ENCODE measurements at regions not wholly inside any gene's neighbourhood (a gene's known extent, or its start where the extent isn't known, plus 50 kb on each side); places are given as distances from the start of the nearest gene placed in this dataset.

DNA sequence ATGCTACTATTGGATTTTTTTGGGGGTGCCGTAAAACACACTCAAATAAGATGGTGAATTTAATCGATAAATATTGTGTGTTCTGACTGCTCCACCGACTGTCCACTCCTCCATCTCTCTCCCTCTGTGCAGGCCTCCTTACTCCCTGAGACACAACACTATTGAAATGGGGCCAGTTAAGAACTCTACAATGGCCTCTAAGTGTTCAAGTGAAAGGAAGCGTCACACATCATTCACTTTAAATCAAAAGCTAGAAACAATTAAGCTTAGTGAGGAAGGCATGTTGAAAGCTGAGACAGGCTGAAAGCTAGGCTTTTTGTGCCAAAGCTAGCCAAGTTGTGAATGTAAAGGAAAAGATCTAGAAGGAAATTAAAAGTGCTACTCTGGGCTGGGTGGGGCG is 156.7 kb downstream of the CTTN start:
- Histone ChIP-seq H3K27ac (ENCODE audit: low read depth) (no peak overlapping the region), H3K36me3 (ENCODE audit: insufficient read depth) (no peaks in the 10 kb centered on the region), H4K20me1 (replicated peaks; ENCODE audit: insufficient read depth) (peaks cover 6% of the 10 kb centered on the region), H3F3A (replicated peaks; ENCODE audit: low read depth) (no peaks in the 10 kb centered on the region), H3K9me2 (ENCODE audit: insufficient read depth) (no peaks in the 10 kb centered on the region), H3K4me1 (ENCODE audit: insufficient read depth) (no peaks in the 10 kb centered on the region), H3K4me3 (no peak overlapping the region), H3K27me3 (ENCODE audit: insufficient read depth) (no peaks in the 10 kb centered on the region), H3K79me2 (replicated peaks; ENCODE audit: insufficient read depth) (no peaks in the 10 kb centered on the region), H2AFZ (no peak overlapping the region), H3K4me2 (no peak overlapping the region)
- ATAC-seq (no peak), DNase-seq (ENCODE audit: low spot score) (no peak)
- Mint-ChIP-seq H3K36me3 (ENCODE audit: low read depth) (no peaks in the 10 kb centered on the region), H3K27me3 (ENCODE audit: insufficient read depth, low read depth, poor library complexity) (peaks cover 20% of the 10 kb centered on the region), H3K27ac (no peak overlapping the region), H3K9me3 (no peaks in the 10 kb centered on the region; the same call in 2 of the 3 replicates), H3K4me1 (peaks cover 35% of the 10 kb centered on the region), H3K4me3 (no peak overlapping the region)
- TF ChIP-seq STAT1 (IDR thresholded peaks at IDR 0.05; ENCODE audit: unreplicated experiment), result no peak
- no peak for TF ChIP-seq ZNF114 (CRISPR knock-in tag; IDR thresholded peaks at IDR 0.05)
- TF ChIP-seq EZH2 (IDR thresholded peaks at IDR 0.05; ENCODE audit: low read depth, unreplicated experiment), result no peak
- TF ChIP-seq NANOG (IDR thresholded peaks at IDR 0.05; ENCODE audit: borderline replicate concordance), result no peak
- TF ChIP-seq POLR2AphosphoS5 (IDR thresholded peaks at IDR 0.05; ENCODE audit: low read depth), result no peak
- TF ChIP-seq ZNF331 (CRISPR knock-in tag; IDR thresholded peaks at IDR 0.05; ENCODE audit: low read depth), result no peak
- TF ChIP-seq, protein P1, sequence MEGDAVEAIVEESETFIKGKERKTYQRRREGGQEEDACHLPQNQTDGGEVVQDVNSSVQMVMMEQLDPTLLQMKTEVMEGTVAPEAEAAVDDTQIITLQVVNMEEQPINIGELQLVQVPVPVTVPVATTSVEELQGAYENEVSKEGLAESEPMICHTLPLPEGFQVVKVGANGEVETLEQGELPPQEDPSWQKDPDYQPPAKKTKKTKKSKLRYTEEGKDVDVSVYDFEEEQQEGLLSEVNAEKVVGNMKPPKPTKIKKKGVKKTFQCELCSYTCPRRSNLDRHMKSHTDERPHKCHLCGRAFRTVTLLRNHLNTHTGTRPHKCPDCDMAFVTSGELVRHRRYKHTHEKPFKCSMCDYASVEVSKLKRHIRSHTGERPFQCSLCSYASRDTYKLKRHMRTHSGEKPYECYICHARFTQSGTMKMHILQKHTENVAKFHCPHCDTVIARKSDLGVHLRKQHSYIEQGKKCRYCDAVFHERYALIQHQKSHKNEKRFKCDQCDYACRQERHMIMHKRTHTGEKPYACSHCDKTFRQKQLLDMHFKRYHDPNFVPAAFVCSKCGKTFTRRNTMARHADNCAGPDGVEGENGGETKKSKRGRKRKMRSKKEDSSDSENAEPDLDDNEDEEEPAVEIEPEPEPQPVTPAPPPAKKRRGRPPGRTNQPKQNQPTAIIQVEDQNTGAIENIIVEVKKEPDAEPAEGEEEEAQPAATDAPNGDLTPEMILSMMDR (conservative IDR thresholded peaks at IDR 0.05; ENCODE audit: low read depth in 2 of 2), result no peak
- no peak for TF ChIP-seq JUNB (IDR thresholded peaks at IDR 0.05; ENCODE audit: unreplicated experiment)
- TF ChIP-seq, protein P2, sequence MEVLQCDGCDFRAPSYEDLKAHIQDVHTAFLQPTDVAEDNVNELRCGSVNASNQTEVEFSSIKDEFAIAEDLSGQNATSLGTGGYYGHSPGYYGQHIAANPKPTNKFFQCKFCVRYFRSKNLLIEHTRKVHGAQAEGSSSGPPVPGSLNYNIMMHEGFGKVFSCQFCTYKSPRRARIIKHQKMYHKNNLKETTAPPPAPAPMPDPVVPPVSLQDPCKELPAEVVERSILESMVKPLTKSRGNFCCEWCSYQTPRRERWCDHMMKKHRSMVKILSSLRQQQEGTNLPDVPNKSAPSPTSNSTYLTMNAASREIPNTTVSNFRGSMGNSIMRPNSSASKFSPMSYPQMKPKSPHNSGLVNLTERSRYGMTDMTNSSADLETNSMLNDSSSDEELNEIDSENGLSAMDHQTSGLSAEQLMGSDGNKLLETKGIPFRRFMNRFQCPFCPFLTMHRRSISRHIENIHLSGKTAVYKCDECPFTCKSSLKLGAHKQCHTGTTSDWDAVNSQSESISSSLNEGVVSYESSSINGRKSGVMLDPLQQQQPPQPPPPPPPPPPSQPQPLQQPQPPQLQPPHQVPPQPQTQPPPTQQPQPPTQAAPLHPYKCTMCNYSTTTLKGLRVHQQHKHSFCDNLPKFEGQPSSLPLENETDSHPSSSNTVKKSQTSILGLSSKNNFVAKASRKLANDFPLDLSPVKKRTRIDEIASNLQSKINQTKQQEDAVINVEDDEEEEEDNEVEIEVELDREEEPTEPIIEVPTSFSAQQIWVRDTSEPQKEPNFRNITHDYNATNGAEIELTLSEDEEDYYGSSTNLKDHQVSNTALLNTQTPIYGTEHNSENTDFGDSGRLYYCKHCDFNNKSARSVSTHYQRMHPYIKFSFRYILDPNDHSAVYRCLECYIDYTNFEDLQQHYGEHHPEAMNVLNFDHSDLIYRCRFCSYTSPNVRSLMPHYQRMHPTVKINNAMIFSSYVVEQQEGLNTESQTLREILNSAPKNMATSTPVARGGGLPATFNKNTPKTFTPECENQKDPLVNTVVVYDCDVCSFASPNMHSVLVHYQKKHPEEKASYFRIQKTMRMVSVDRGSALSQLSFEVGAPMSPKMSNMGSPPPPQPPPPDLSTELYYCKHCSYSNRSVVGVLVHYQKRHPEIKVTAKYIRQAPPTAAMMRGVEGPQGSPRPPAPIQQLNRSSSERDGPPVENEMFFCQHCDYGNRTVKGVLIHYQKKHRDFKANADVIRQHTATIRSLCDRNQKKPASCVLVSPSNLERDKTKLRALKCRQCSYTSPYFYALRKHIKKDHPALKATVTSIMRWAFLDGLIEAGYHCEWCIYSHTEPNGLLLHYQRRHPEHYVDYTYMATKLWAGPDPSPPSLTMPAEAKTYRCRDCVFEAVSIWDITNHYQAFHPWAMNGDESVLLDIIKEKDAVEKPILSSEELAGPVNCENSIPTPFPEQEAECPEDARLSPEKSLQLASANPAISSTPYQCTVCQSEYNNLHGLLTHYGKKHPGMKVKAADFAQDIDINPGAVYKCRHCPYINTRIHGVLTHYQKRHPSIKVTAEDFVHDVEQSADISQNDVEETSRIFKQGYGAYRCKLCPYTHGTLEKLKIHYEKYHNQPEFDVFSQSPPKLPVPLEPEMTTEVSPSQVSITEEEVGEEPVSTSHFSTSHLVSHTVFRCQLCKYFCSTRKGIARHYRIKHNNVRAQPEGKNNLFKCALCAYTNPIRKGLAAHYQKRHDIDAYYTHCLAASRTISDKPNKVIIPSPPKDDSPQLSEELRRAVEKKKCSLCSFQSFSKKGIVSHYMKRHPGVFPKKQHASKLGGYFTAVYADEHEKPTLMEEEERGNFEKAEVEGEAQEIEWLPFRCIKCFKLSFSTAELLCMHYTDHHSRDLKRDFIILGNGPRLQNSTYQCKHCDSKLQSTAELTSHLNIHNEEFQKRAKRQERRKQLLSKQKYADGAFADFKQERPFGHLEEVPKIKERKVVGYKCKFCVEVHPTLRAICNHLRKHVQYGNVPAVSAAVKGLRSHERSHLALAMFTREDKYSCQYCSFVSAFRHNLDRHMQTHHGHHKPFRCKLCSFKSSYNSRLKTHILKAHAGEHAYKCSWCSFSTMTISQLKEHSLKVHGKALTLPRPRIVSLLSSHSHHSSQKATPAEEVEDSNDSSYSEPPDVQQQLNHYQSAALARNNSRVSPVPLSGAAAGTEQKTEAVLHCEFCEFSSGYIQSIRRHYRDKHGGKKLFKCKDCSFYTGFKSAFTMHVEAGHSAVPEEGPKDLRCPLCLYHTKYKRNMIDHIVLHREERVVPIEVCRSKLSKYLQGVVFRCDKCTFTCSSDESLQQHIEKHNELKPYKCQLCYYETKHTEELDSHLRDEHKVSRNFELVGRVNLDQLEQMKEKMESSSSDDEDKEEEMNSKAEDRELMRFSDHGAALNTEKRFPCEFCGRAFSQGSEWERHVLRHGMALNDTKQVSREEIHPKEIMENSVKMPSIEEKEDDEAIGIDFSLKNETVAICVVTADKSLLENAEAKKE (CRISPR knock-in tag; IDR thresholded peaks at IDR 0.05), result no peak
- TF ChIP-seq, protein P3, sequence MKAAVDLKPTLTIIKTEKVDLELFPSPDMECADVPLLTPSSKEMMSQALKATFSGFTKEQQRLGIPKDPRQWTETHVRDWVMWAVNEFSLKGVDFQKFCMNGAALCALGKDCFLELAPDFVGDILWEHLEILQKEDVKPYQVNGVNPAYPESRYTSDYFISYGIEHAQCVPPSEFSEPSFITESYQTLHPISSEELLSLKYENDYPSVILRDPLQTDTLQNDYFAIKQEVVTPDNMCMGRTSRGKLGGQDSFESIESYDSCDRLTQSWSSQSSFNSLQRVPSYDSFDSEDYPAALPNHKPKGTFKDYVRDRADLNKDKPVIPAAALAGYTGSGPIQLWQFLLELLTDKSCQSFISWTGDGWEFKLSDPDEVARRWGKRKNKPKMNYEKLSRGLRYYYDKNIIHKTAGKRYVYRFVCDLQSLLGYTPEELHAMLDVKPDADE (IDR thresholded peaks at IDR 0.05), result no peak
- TF ChIP-seq EZH2phosphoT487 (IDR thresholded peaks at IDR 0.05; ENCODE audit: unreplicated experiment), result no peak
- TF ChIP-seq CREB1 (CRISPR knock-in tag; IDR thresholded peaks at IDR 0.05; ENCODE audit: low read depth), result no peak
- TF ChIP-seq, protein P4, sequence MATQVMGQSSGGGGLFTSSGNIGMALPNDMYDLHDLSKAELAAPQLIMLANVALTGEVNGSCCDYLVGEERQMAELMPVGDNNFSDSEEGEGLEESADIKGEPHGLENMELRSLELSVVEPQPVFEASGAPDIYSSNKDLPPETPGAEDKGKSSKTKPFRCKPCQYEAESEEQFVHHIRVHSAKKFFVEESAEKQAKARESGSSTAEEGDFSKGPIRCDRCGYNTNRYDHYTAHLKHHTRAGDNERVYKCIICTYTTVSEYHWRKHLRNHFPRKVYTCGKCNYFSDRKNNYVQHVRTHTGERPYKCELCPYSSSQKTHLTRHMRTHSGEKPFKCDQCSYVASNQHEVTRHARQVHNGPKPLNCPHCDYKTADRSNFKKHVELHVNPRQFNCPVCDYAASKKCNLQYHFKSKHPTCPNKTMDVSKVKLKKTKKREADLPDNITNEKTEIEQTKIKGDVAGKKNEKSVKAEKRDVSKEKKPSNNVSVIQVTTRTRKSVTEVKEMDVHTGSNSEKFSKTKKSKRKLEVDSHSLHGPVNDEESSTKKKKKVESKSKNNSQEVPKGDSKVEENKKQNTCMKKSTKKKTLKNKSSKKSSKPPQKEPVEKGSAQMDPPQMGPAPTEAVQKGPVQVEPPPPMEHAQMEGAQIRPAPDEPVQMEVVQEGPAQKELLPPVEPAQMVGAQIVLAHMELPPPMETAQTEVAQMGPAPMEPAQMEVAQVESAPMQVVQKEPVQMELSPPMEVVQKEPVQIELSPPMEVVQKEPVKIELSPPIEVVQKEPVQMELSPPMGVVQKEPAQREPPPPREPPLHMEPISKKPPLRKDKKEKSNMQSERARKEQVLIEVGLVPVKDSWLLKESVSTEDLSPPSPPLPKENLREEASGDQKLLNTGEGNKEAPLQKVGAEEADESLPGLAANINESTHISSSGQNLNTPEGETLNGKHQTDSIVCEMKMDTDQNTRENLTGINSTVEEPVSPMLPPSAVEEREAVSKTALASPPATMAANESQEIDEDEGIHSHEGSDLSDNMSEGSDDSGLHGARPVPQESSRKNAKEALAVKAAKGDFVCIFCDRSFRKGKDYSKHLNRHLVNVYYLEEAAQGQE (IDR thresholded peaks at IDR 0.05; ENCODE audit: unreplicated experiment), result no peak

All from GM23338 (cell line).